ENCODE measurements at regions not wholly inside any gene's neighbourhood (a gene's known extent, or its start where the extent isn't known, plus 50 kb on each side); places are given as distances from the start of the nearest gene placed in this dataset.

DNA sequence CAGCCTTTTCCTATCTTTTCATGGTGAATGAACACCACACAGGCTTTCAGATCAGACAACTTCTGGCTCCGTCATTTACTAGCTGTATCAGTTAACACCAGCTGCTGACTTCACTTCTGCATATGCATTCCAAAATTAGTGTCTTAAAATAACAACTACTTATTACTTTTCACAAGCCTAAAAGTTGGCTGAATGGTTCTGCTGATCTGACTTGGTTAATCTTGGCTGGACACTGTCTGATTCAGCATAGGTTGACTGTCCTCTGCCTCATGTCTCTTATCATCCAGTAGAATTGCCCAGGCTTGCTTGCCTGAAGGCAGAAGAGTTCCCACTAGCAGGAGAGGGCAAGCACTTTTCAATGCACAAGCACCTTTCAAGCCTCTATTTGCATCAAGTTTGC, 72.7 kb downstream of the MARCHF4 start:
- CTCF ChIA-PET, result interaction anchor here (0.5 to 1.0 kb wide), 2 partner anchors 9 to 147 kb away, joined by 3 read pairs; no protein-coding TSS in a partner anchor
- POLR2A ChIA-PET, result no interaction called here
- WGBS (ENCODE audit: missing lambda C conversion rate), result 83% methylated on average over 1 of the region's 1 CpG

GRCh38 chr2:216298719-216299495, 73.4 kb downstream of the MARCHF4 start:
- POLR2A ChIA-PET, result no interaction called here

More for the DNA sequence above, 72.7 kb downstream of the MARCHF4 start:
- ATAC-seq (peak in 1 of 2 experiments; percentile 27; a peak in 1 of 6 replicates), DNase-seq (ENCODE audit: low read depth in 1 of 2, low spot score in 1 of 2) (no peak), FAIRE-seq (no peak)
- no peak overlapping the region; a peak in 1 of 6 replicates for H3K27ac ChIP-seq
- no peak overlapping the region for H3K4me3 ChIP-seq
- H3K4me2 ChIP-seq, result peak overlapping the region; percentile 44; the same call in 1 of the 3 replicates
- no peak for TF ChIP-seq ZNF302 (CRISPR knock-in tag; IDR thresholded peaks at IDR 0.05)
- TF ChIP-seq, protein P1, sequence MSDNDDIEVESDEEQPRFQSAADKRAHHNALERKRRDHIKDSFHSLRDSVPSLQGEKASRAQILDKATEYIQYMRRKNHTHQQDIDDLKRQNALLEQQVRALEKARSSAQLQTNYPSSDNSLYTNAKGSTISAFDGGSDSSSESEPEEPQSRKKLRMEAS (IDR thresholded peaks at IDR 0.05), result no peak
- TF ChIP-seq RAD21 (conservative IDR thresholded peaks at IDR 0.05 in 1 of 2, IDR thresholded peaks at IDR 0.05 in 1 of 2), result no peak
- TF ChIP-seq NR3C1 (IDR thresholded peaks at IDR 0.05), result no peak
- TF ChIP-seq CBX2 (IDR thresholded peaks at IDR 0.05; ENCODE audit: borderline replicate concordance, low read depth), result no peak
- no peak for TF ChIP-seq MYC (IDR thresholded peaks at IDR 0.05; ENCODE audit: borderline replicate concordance, low read length)
- TF ChIP-seq GATA3 (IDR thresholded peaks at IDR 0.05; ENCODE audit: borderline replicate concordance), result no peak
- TF ChIP-seq RFX5 (IDR thresholded peaks at IDR 0.05), result no peak
- TF ChIP-seq, protein P2, sequence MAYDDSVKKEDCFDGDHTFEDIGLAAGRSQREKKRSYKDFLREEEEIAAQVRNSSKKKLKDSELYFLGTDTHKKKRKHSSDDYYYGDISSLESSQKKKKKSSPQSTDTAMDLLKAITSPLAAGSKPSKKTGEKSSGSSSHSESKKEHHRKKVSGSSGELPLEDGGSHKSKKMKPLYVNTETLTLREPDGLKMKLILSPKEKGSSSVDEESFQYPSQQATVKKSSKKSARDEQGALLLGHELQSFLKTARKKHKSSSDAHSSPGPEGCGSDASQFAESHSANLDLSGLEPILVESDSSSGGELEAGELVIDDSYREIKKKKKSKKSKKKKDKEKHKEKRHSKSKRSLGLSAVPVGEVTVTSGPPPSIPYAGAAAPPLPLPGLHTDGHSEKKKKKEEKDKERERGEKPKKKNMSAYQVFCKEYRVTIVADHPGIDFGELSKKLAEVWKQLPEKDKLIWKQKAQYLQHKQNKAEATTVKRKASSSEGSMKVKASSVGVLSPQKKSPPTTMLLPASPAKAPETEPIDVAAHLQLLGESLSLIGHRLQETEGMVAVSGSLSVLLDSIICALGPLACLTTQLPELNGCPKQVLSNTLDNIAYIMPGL (CRISPR knock-in tag; IDR thresholded peaks at IDR 0.05; ENCODE audit: borderline replicate concordance), result no peak
- no peak for TF ChIP-seq ZFP36 (IDR thresholded peaks at IDR 0.05; ENCODE audit: borderline replicate concordance, partially characterized antibody)
- no peak for TF ChIP-seq HDAC2 (IDR thresholded peaks at IDR 0.05)
- TF ChIP-seq RARB (CRISPR knock-in tag; IDR thresholded peaks at IDR 0.05), result no peak
- no peak for TF ChIP-seq EHMT2 (IDR thresholded peaks at IDR 0.05; ENCODE audit: low read depth)
- TF ChIP-seq HOXB5 (CRISPR knock-in tag; IDR thresholded peaks at IDR 0.05), result no peak
- TF ChIP-seq HEYL (CRISPR knock-in tag; IDR thresholded peaks at IDR 0.05), result no peak
- TF ChIP-seq, protein P3, sequence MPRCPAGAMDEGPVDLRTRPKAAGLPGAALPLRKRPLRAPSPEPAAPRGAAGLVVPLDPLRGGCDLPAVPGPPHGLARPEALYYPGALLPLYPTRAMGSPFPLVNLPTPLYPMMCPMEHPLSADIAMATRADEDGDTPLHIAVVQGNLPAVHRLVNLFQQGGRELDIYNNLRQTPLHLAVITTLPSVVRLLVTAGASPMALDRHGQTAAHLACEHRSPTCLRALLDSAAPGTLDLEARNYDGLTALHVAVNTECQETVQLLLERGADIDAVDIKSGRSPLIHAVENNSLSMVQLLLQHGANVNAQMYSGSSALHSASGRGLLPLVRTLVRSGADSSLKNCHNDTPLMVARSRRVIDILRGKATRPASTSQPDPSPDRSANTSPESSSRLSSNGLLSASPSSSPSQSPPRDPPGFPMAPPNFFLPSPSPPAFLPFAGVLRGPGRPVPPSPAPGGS (IDR thresholded peaks at IDR 0.05), result no peak
- TF ChIP-seq HOXB13 (CRISPR knock-in tag; IDR thresholded peaks at IDR 0.05; ENCODE audit: low read depth), result no peak
- H3K4me1 ChIP-seq, result peaks cover 18% of the 10 kb centered on the region
- no peaks in the 10 kb centered on the region for H3K9me3 ChIP-seq

GRCh38 chr2:216296856-216297255, 75.4 kb downstream of the MARCHF4 start:
- 95% methylated on average over 7 of the region's 7 CpGs for WGBS (ENCODE audit: missing lambda C conversion rate)
- ChIA-PET CTCF (interaction anchor here (1.0 to 1.6 kb wide), 2 partner anchors 11 to 13 kb away, joined by 3 to 4 read pairs; no protein-coding TSS in a partner anchor), POLR2A (no interaction called here)
- ATAC-seq (no peak), FAIRE-seq (no peak), DNase-seq (ENCODE audit: low read depth in 1 of 2, low spot score in 1 of 2) (no peak)
- Histone ChIP-seq H3K4me3 (no peak overlapping the region), H3K9me3 (no peaks in the 10 kb centered on the region), H3K27ac (no peak overlapping the region), H3K4me2 (no peak overlapping the region), H3K4me1 (peaks cover 18% of the 10 kb centered on the region)
- TF ChIP-seq RCOR1 (IDR thresholded peaks at IDR 0.05; ENCODE audit: low read depth, low read length) (no peak), RFX5 (IDR thresholded peaks at IDR 0.05) (no peak), EHF (CRISPR knock-in tag; IDR thresholded peaks at IDR 0.05) (no peak), ZFP36 (IDR thresholded peaks at IDR 0.05; ENCODE audit: borderline replicate concordance, partially characterized antibody) (no peak), CHD4 (IDR thresholded peaks at IDR 0.05; ENCODE audit: borderline replicate concordance) (no peak), HDAC2 (IDR thresholded peaks at IDR 0.05) (no peak), POLR2A (IDR thresholded peaks at IDR 0.05; ENCODE audit: low read length) (no peak), HOXA7 (CRISPR knock-in tag; IDR thresholded peaks at IDR 0.05) (no peak), CHD2 (IDR thresholded peaks at IDR 0.05; ENCODE audit: low read length, partially characterized antibody) (no peak), CBX8 (IDR thresholded peaks at IDR 0.05) (no peak), HOXB5 (CRISPR knock-in tag; IDR thresholded peaks at IDR 0.05) (no peak), RNF2 (IDR thresholded peaks at IDR 0.05; ENCODE audit: borderline replicate concordance, low read depth) (no peak), ELK1 (IDR thresholded peaks at IDR 0.05; ENCODE audit: low read depth, low read length) (no peak)
- TF ChIP-seq, protein P4, sequence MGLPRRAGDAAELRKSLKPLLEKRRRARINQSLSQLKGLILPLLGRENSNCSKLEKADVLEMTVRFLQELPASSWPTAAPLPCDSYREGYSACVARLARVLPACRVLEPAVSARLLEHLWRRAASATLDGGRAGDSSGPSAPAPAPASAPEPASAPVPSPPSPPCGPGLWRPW (IDR thresholded peaks at IDR 0.05), result no peak

More at GRCh38 chr2:216298719-216299495, 73.4 kb downstream of the MARCHF4 start:
- whole genome bisulfite sequencing (ENCODE audit: missing lambda C conversion rate), result 53% methylated on average over 5 of the region's 5 CpGs
- no peak for FAIRE-seq
- Histone ChIP-seq H3K4me1 (peaks cover 18% of the 10 kb centered on the region), H3K4me2 (peak overlapping the region; percentile 44), H3K9me3 (no peaks in the 10 kb centered on the region), H3K4me3 (no peak overlapping the region), H3K27ac (peak overlapping the region; percentile 11 to 63; a peak in 2 of 6 replicates)
- DNase-seq (ENCODE audit: low read depth in 1 of 2, low spot score in 1 of 2), result peak; percentile 37 to 38
- CTCF ChIA-PET, result interaction anchor here (0.5 kb wide), 1 partner anchor 146 kb away, joined by 3 read pairs; no protein-coding TSS in a partner anchor
- peak; percentile 66 to 88 for ATAC-seq
- TF ChIP-seq CEBPB (IDR thresholded peaks at IDR 0.05) (peak; percentile 12 to 19; a peak in 1 of 4 replicates), MAFK (IDR thresholded peaks at IDR 0.05; ENCODE audit: partially characterized antibody) (no peak), JUNB (IDR thresholded peaks at IDR 0.05) (peak; percentile 36; the same call in 1 of the 2 replicates)
- TF ChIP-seq, protein P4 (IDR thresholded peaks at IDR 0.05), result no peak
